Liver (tissue), 8 donors: ENCODE measurements at regions not wholly inside any gene's neighbourhood (a gene's known extent, or its start where the extent isn't known, plus 50 kb on each side); places are given as distances from the start of the nearest gene placed in this dataset.

Experiments used
- DNase-seq: peaks from one replicate; pipeline ENCODE4 v3.0.0-alpha.2; 2017; ENCODE audit warnings: low spot score
- H3K27ac ChIP-seq, 2 donors: one replicate each; pipeline ENCODE4 v1.7.0; 2013; ENCODE audit warnings: inconsistent platforms in 2 of 2, low read length in 2 of 2, control low read depth in 1 of 2, low read depth in 1 of 2, mild to moderate bottlenecking in 1 of 2
- H3K27me3 ChIP-seq, 4 donors: one replicate each; pipeline versions ENCODE4 v1.6.1 to v1.7.0; 2013; ENCODE audit warnings: low read length in 3 of 4, inconsistent platforms in 1 of 4, mild to moderate bottlenecking in 1 of 4, moderate library complexity in 1 of 4; ENCODE audit not compliant: control insufficient read depth in 4 of 4, insufficient read depth in 4 of 4
- H3K36me3 ChIP-seq, 4 donors: one replicate each; pipeline versions ENCODE4 v1.6.1 to v1.7.0; 2013; ENCODE audit warnings: low read length in 3 of 4, mild to moderate bottlenecking in 3 of 4, low read depth in 1 of 4, moderate library complexity in 1 of 4; ENCODE audit not compliant: control insufficient read depth in 4 of 4, insufficient read depth in 3 of 4
- H3K4me1 ChIP-seq, 4 donors: one replicate each; pipeline versions ENCODE4 v1.6.1 to v1.7.0; 2013; ENCODE audit warnings: low read length in 3 of 4, mild to moderate bottlenecking in 3 of 4, moderate library complexity in 1 of 4; ENCODE audit not compliant: control insufficient read depth in 4 of 4, insufficient read depth in 4 of 4
- H3K4me3 ChIP-seq, 3 donors: one replicate each; pipeline versions ENCODE4 v1.6.1 to v1.7.0; 2013; ENCODE audit warnings: low read length in 3 of 3, control low read depth in 1 of 3, low read depth in 1 of 3, mild to moderate bottlenecking in 1 of 3
- H3K9ac ChIP-seq, 2 donors: one replicate each; pipeline ENCODE4 v1.7.0; 2013; ENCODE audit warnings: low read length in 2 of 2, mild to moderate bottlenecking in 2 of 2, moderate library complexity in 2 of 2, control low read depth in 1 of 2, low read depth in 1 of 2
- H3K9me3 ChIP-seq, 4 donors: one replicate each; pipeline versions ENCODE4 v1.6.1 to v1.7.0; 2013; ENCODE audit warnings: low read length in 3 of 4; ENCODE audit not compliant: control insufficient read depth in 4 of 4
- ATF3 ChIP-seq: IDR thresholded peaks from 2 replicates; pipeline ENCODE4 v1.6.1; 2016; ENCODE audit warnings: antibody characterized with exemption
- CTCF ChIP-seq: fragments of 150-350 bp; IDR thresholded peaks from 2 replicates; pipeline ENCODE4 v1.5.1; 2017; ENCODE audit warnings: improper control_type of control experiment, low read depth, low read length; ENCODE audit not compliant: missing input control
- EGR1 ChIP-seq, 2 donors: IDR thresholded peaks; 2 replicates each; pipeline ENCODE4 v1.6.1; 2016 to 2018; ENCODE audit warnings: antibody characterized with exemption in 2 of 2, low read depth in 2 of 2
- FOXA1 ChIP-seq: IDR thresholded peaks from 2 replicates; pipeline ENCODE4 v1.6.1; 2016; ENCODE audit warnings: antibody characterized with exemption
- FOXA2 ChIP-seq: IDR thresholded peaks from 2 replicates; pipeline ENCODE4 v1.6.1; 2016; ENCODE audit warnings: antibody characterized with exemption
- GABPA ChIP-seq, 2 donors: IDR thresholded peaks in 1 of 2; conservative IDR thresholded peaks in 1 of 2; 2 replicates each; pipeline ENCODE4 v1.6.1; 2016; ENCODE audit warnings: antibody characterized with exemption in 2 of 2, mild to moderate bottlenecking in 1 of 2, moderate library complexity in 1 of 2
- HNF4A ChIP-seq, 2 donors: conservative IDR thresholded peaks; 2 replicates each; pipeline ENCODE4 v1.6.1; 2016; ENCODE audit warnings: antibody characterized with exemption in 2 of 2, mild to moderate bottlenecking in 2 of 2
- HNF4G ChIP-seq: IDR thresholded peaks from 2 replicates; pipeline ENCODE4 v1.6.1; 2016; ENCODE audit warnings: antibody characterized with exemption
- JUND ChIP-seq, 2 donors: IDR thresholded peaks; 2 replicates each; pipeline ENCODE4 v1.6.1; 2016; ENCODE audit warnings: antibody characterized with exemption in 2 of 2
- MAX ChIP-seq: IDR thresholded peaks from 2 replicates; pipeline ENCODE4 v1.6.1; 2016; ENCODE audit warnings: antibody characterized with exemption
- NR2F2 ChIP-seq: IDR thresholded peaks from 2 replicates; pipeline ENCODE4 v1.6.1; 2016; ENCODE audit warnings: antibody characterized with exemption
- RAD21 ChIP-seq, 2 donors: IDR thresholded peaks; 2 replicates each; pipeline ENCODE4 v1.6.1; 2016; ENCODE audit warnings: antibody characterized with exemption in 2 of 2, mild to moderate bottlenecking in 2 of 2
- REST ChIP-seq: IDR thresholded peaks from 2 replicates; pipeline ENCODE4 v1.6.1; 2016; ENCODE audit warnings: antibody characterized with exemption, mild to moderate bottlenecking
- RXRA ChIP-seq, 2 donors: IDR thresholded peaks; 2 replicates each; pipeline ENCODE4 v1.6.1; 2017 to 2018; ENCODE audit warnings: antibody characterized with exemption in 2 of 2, mild to moderate bottlenecking in 1 of 2
- SP1 ChIP-seq: IDR thresholded peaks from 2 replicates; pipeline ENCODE4 v1.6.1; 2018; ENCODE audit warnings: antibody characterized with exemption, mild to moderate bottlenecking
- TAF1 ChIP-seq: conservative IDR thresholded peaks from 2 replicates; pipeline ENCODE4 v1.6.1; 2016; ENCODE audit warnings: antibody characterized with exemption, mild to moderate bottlenecking
- YY1 ChIP-seq: IDR thresholded peaks from 2 replicates; pipeline ENCODE4 v1.6.1; 2016; ENCODE audit warnings: antibody characterized with exemption, mild to moderate bottlenecking
- ZBTB33 ChIP-seq: IDR thresholded peaks from 2 replicates; pipeline ENCODE4 v1.6.1; 2016; ENCODE audit warnings: antibody characterized with exemption
- WGBS: extraction: QIAGEN DNeasy Blood & Tissue Kit; methylation state at CpG from one replicate; pipeline ENCODE4 v1.1.7; 2013; 5-methylcytosine and 5-hydroxymethylcytosine counted together
- donor health status: healthy.
- donor health status: healthy.
- donor health status: healthy.
- donor health status: healthy.
- donor health status: healthy.

- H3K36me3 ChIP-seq, result no peaks in the 10 kb centered on the region
- H3K4me3 ChIP-seq, result no peak overlapping the region
- H3K9ac ChIP-seq, result no peak overlapping the region
- no peaks in the 10 kb centered on the region for H3K4me1 ChIP-seq
- 83% methylated on average over 4 of the region's 4 CpGs for WGBS
- no peaks in the 10 kb centered on the region for H3K9me3 ChIP-seq
- TF ChIP-seq RXRA (IDR thresholded peaks at IDR 0.05), result no peak
- no peak for TF ChIP-seq ATF3
- no peak for TF ChIP-seq YY1
- TF ChIP-seq MAX, result no peak
- no peak for TF ChIP-seq FOXA1
- TF ChIP-seq TAF1, result no peak
- TF ChIP-seq RAD21 (IDR thresholded peaks at IDR 0.05), result no peak
- TF ChIP-seq FOXA2, result no peak
- TF ChIP-seq REST, result no peak
- TF ChIP-seq EGR1 (IDR thresholded peaks at IDR 0.05; ENCODE audit: low read depth in 2 of 2), result no peak
- TF ChIP-seq JUND (IDR thresholded peaks at IDR 0.05), result no peak
- no peak for TF ChIP-seq CTCF
- TF ChIP-seq SP1, result no peak
- TF ChIP-seq HNF4G, result no peak
- TF ChIP-seq HNF4A (conservative IDR thresholded peaks at IDR 0.05), result no peak
- TF ChIP-seq NR2F2, result no peak
- TF ChIP-seq ZBTB33, result no peak
- no peak for TF ChIP-seq GABPA (IDR thresholded peaks at IDR 0.05 in 1 of 2, conservative IDR thresholded peaks at IDR 0.05 in 1 of 2)
- H3K27me3 ChIP-seq, result no peaks in the 10 kb centered on the region
- H3K27ac ChIP-seq, result no peak overlapping the region
- no peak for DNase-seq
These were observed 248.6 kb upstream of the RUNX1 start for GRCh38 chr21:35297665-35298064.
